Eye (tissue), 1 donor: ENCODE measurements at regions not wholly inside any gene's neighbourhood (a gene's known extent, or its start where the extent isn't known, plus 50 kb on each side); places are given as distances from the start of the nearest gene placed in this dataset.

Source experiments
- DNase-seq: peaks from one replicate; pipeline ENCODE4 v3.0.0-alpha.2; 2015

- DNase-seq: no peak
Observed at GRCh38 chr11:95717314-95717713, 72.3 kb downstream of the FAM76B start.

GRCh38 chr11:95716266-95716665 is 73.3 kb downstream of the FAM76B start:
- DNase-seq: no peak

- DNase-seq: no peak
Observed at GRCh38 chr11:95715777-95716241, 73.8 kb downstream of the FAM76B start.

- DNase-seq: no peak
Observed at GRCh38 chr11:95714843-95715776, 74.5 kb downstream of the FAM76B start.

GRCh38 chr11:95713428-95713827 is 76.2 kb downstream of the FAM76B start:
- no peak for DNase-seq

- no peak for DNase-seq
Observed at GRCh38 chr11:95711945-95712221, 77.7 kb downstream of the FAM76B start.

- DNase-seq: no peak
Observed at GRCh38 chr11:95711162-95711944, 78.2 kb downstream of the FAM76B start.

- no peak for DNase-seq
Observed at GRCh38 chr11:95708681-95709080, 80.9 kb downstream of the FAM76B start.

- no peak for DNase-seq
Observed at GRCh38 chr11:95706974-95707387, 82.6 kb downstream of the FAM76B start.

- peak; percentile 97 for DNase-seq
Observed at GRCh38 chr11:95705485-95706124, 84.0 kb downstream of the FAM76B start.

- no peak for DNase-seq
Observed at GRCh38 chr11:95704865-95705264, 84.7 kb downstream of the FAM76B start.

GRCh38 chr11:95703049-95703448 is 86.5 kb downstream of the FAM76B start:
- no peak for DNase-seq

- peak; percentile 55 for DNase-seq
Observed at GRCh38 chr11:95702526-95702925, 87.1 kb downstream of the FAM76B start.

- DNase-seq: no peak
Observed at GRCh38 chr11:95700471-95700817, 89.1 kb downstream of the FAM76B start.

GRCh38 chr11:95699631-95700470 is 89.7 kb downstream of the FAM76B start:
- no peak for DNase-seq

- no peak for DNase-seq
Observed at GRCh38 chr11:95698676-95699557, 90.7 kb downstream of the FAM76B start.

GRCh38 chr11:95697614-95698408 is 91.8 kb downstream of the FAM76B start:
- DNase-seq: no peak

- DNase-seq: no peak
Observed at GRCh38 chr11:95695181-95695580, 94.4 kb downstream of the FAM76B start.

GRCh38 chr11:95693298-95693697 is 96.3 kb downstream of the FAM76B start:
- DNase-seq: no peak

GRCh38 chr11:95692526-95693260 is 96.9 kb downstream of the FAM76B start:
- DNase-seq: no peak
